ENCODE measurements at regions not wholly inside any gene's neighbourhood (a gene's known extent, or its start where the extent isn't known, plus 50 kb on each side); places are given as distances from the start of the nearest gene placed in this dataset.

DNA sequence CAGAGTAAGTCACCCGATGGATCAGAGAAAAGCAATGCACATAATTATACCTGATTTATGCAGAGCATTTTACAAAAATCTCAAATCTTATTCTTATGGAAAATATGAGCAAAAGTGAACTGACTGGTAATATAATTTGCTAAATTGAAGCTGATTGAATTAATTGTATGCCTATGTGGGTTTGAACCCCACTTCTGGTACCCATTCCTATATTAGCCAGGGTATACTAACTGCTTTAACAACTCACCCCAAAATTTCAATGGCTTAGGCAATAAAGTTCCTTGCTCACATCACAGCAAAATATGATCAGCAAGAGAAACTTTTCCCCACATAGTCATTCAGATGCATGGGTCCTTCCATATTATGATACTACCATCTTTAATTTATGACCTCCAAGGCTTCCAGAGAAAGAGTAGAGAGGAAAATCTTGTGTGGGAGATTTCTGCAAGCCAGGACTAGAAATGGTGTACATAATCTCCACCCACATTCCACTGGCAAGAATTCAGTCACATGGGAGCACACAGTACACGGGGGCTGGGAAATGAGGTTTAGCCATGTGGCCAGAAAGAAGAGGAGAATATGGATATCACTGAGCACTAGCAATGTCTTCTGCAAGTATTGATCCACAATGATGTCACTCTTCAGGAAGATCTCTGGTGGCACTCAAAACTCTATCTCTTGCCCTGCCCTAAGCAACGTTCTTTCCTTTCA is 640.7 kb downstream of the BCOR start:
- TF ChIP-seq IFI16 (CRISPR knock-in tag; IDR thresholded peaks at IDR 0.05), result no peak
- no peak for TF ChIP-seq SOX6 (IDR thresholded peaks at IDR 0.05)
- no peak for TF ChIP-seq YY1 (IDR thresholded peaks at IDR 0.05; ENCODE audit: borderline replicate concordance in 1 of 3, control insufficient read depth in 1 of 3, extremely low read depth in 1 of 3, insufficient read depth in 3 of 3, insufficient read length in 1 of 3, insufficient replicate concordance in 2 of 3, low read depth in 1 of 3, low read length in 2 of 3)
- TF ChIP-seq, protein P1, sequence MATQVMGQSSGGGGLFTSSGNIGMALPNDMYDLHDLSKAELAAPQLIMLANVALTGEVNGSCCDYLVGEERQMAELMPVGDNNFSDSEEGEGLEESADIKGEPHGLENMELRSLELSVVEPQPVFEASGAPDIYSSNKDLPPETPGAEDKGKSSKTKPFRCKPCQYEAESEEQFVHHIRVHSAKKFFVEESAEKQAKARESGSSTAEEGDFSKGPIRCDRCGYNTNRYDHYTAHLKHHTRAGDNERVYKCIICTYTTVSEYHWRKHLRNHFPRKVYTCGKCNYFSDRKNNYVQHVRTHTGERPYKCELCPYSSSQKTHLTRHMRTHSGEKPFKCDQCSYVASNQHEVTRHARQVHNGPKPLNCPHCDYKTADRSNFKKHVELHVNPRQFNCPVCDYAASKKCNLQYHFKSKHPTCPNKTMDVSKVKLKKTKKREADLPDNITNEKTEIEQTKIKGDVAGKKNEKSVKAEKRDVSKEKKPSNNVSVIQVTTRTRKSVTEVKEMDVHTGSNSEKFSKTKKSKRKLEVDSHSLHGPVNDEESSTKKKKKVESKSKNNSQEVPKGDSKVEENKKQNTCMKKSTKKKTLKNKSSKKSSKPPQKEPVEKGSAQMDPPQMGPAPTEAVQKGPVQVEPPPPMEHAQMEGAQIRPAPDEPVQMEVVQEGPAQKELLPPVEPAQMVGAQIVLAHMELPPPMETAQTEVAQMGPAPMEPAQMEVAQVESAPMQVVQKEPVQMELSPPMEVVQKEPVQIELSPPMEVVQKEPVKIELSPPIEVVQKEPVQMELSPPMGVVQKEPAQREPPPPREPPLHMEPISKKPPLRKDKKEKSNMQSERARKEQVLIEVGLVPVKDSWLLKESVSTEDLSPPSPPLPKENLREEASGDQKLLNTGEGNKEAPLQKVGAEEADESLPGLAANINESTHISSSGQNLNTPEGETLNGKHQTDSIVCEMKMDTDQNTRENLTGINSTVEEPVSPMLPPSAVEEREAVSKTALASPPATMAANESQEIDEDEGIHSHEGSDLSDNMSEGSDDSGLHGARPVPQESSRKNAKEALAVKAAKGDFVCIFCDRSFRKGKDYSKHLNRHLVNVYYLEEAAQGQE (IDR thresholded peaks at IDR 0.05; ENCODE audit: borderline replicate concordance), result no peak
- TF ChIP-seq, protein P1 (CRISPR knock-in tag; IDR thresholded peaks at IDR 0.05; ENCODE audit: low read depth), result no peak
- TF ChIP-seq SREBF1 (IDR thresholded peaks at IDR 0.05; ENCODE audit: borderline replicate concordance, low read depth, low read length), result no peak
